HL-60 (cell line): ENCODE measurements at regions not wholly inside any gene's neighbourhood (a gene's known extent, or its start where the extent isn't known, plus 50 kb on each side); places are given as distances from the start of the nearest gene placed in this dataset.

Experiments used
- GABPA ChIP-seq: IDR thresholded peaks from 2 replicates; pipeline ENCODE4 v1.6.1; 2012; ENCODE audit warnings: low read depth
- POLR2AphosphoS5 ChIP-seq: IDR thresholded peaks from 2 replicates; pipeline ENCODE4 v1.6.1; 2012; ENCODE audit warnings: low read depth
- TF ChIP-seq, protein P1 (sequence below): IDR thresholded peaks from one replicate; pipeline ENCODE4 v1.5.1; 2011; ENCODE audit warnings: low read length, control low read depth, inconsistent platforms; ENCODE audit not compliant: insufficient read depth

DNA sequence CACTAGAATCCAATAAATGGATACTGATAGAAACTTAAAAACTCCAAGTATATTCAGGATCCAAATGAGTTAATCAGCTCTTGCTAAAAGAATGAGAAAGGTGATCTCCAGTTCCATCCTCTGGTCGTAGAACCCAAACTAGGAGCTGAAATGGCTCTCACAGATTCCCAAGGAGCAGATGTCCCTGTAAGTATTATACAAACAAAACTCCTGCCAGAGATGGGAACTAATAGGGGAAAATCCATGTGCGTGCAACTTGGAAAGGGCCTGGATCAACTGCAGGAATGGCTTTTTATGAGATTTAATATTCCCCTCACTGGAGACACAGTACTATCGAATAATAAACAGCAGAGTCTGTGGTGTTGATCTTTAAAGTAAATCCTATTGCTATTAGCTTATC is 309.2 kb upstream of the TBX3 start:
- TF ChIP-seq, protein P1, sequence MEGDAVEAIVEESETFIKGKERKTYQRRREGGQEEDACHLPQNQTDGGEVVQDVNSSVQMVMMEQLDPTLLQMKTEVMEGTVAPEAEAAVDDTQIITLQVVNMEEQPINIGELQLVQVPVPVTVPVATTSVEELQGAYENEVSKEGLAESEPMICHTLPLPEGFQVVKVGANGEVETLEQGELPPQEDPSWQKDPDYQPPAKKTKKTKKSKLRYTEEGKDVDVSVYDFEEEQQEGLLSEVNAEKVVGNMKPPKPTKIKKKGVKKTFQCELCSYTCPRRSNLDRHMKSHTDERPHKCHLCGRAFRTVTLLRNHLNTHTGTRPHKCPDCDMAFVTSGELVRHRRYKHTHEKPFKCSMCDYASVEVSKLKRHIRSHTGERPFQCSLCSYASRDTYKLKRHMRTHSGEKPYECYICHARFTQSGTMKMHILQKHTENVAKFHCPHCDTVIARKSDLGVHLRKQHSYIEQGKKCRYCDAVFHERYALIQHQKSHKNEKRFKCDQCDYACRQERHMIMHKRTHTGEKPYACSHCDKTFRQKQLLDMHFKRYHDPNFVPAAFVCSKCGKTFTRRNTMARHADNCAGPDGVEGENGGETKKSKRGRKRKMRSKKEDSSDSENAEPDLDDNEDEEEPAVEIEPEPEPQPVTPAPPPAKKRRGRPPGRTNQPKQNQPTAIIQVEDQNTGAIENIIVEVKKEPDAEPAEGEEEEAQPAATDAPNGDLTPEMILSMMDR = no peak
- TF ChIP-seq POLR2AphosphoS5 (no peak), GABPA (no peak)
